BLaER1 (cell line): ENCODE measurements at regions not wholly inside any gene's neighbourhood (a gene's known extent, or its start where the extent isn't known, plus 50 kb on each side); places are given as distances from the start of the nearest gene placed in this dataset.

Source experiments
- H3K27ac ChIP-seq: shearing (Covaris generic); formaldehyde crosslinking; 2 replicates; pipeline ENCODE4 v1.8.1; 2022
- H3K27me3 ChIP-seq: shearing (Covaris generic); formaldehyde crosslinking; 2 replicates; pipeline ENCODE4 v1.8.1; 2022
- H3K36me3 ChIP-seq: shearing (Covaris generic); formaldehyde crosslinking; 2 replicates; pipeline ENCODE4 v1.8.1; 2022
- H3K4me1 ChIP-seq: shearing (Covaris generic); formaldehyde crosslinking; 2 replicates; pipeline ENCODE4 v1.8.1; 2022
- H3K4me2 ChIP-seq: shearing (Covaris generic); formaldehyde crosslinking; 2 replicates; pipeline ENCODE4 v1.8.1; 2022
- H3K4me3 ChIP-seq: shearing (Covaris generic); formaldehyde crosslinking; 2 replicates; pipeline ENCODE4 v1.8.1; 2022
- H3K9ac ChIP-seq: shearing (Covaris generic); formaldehyde crosslinking; 2 replicates; pipeline ENCODE4 v1.8.1; 2022
- H3K9me3 ChIP-seq: shearing (Covaris generic); formaldehyde crosslinking; 2 replicates; pipeline ENCODE4 v1.8.1; 2022
- H4K20me1 ChIP-seq: shearing (Covaris generic); formaldehyde crosslinking; 2 replicates; pipeline ENCODE4 v1.8.1; 2022
- Cebpa-rat ChIP-seq: shearing (Covaris generic); IDR thresholded peaks from 2 replicates; pipeline ENCODE4 v1.8.1; 2022

DNA sequence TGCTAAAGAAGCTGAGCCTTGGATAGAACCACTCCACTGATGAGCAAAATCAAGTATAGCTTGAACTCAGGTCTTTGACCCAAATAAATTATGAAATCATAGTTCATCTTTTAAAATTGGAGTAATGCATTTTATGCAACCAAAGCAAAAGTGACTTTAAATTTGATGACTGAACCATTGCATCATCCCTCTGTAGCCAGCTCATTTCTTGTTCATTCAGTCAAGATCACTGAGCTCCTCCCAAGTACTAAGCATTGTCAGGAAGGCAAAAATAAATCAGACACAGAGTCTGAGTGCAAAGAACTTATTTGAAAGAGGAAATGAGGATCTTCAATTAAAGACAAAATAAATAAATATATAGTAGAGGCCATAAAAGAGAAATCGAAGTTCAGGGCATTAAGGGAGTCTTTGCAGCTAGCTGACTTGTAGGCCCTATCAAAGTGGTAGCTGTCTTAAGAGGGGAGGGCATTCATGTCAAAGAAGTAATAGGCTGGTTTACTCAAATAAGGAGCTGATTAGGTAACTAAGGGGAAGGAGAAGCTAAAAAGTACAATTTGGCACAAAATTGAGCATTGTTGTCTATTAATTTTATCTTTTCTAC, 411.8 kb downstream of the MTX2 start:
- Histone ChIP-seq H3K27me3 (no peaks in the 10 kb centered on the region), H3K4me2 (no peak overlapping the region), H3K9me3 (no peaks in the 10 kb centered on the region), H3K9ac (no peak overlapping the region), H3K27ac (no peak overlapping the region), H4K20me1 (no peaks in the 10 kb centered on the region), H3K36me3 (no peaks in the 10 kb centered on the region), H3K4me1 (no peaks in the 10 kb centered on the region), H3K4me3 (no peak overlapping the region)
- TF ChIP-seq Cebpa-rat, result no peak

DNA sequence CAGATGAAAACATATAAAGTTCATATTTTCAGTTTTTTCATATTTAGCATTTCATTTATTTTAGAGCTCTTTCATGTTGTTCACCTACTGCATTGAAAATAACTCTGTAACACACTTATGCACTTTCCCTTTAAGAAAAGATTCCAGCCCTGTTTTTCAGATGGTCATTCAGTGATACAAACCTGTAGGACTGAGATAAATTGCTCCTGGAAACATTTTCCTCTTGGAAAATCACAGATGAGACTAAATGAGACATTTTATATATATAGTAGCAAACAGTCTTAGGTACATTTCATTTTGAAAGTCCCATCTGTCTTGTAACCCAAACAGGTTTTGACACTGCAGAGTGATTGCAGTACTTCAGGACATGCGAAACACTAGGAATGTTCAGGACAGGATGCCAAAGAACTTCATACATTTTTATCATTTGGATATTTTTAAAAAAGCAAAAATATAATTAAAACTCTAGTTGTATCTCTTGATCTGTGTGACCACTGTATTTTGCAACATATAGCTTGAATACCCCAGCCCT, 412.4 kb downstream of the MTX2 start:
- no peak for TF ChIP-seq Cebpa-rat
- H3K4me1 ChIP-seq, result no peaks in the 10 kb centered on the region
- no peaks in the 10 kb centered on the region for H3K9me3 ChIP-seq
- H3K4me3 ChIP-seq, result no peak overlapping the region
- H3K9ac ChIP-seq, result no peak overlapping the region
- no peak overlapping the region for H3K4me2 ChIP-seq
- no peaks in the 10 kb centered on the region for H4K20me1 ChIP-seq
- no peaks in the 10 kb centered on the region for H3K36me3 ChIP-seq
- H3K27ac ChIP-seq, result no peak overlapping the region
- no peaks in the 10 kb centered on the region for H3K27me3 ChIP-seq

GRCh38 chr2:176682278-176682677, 413.0 kb downstream of the MTX2 start:
- Histone ChIP-seq H3K9ac (no peak overlapping the region), H3K4me3 (no peak overlapping the region), H4K20me1 (no peaks in the 10 kb centered on the region), H3K27ac (no peak overlapping the region), H3K36me3 (no peaks in the 10 kb centered on the region), H3K4me2 (no peak overlapping the region), H3K9me3 (no peaks in the 10 kb centered on the region), H3K4me1 (no peaks in the 10 kb centered on the region), H3K27me3 (no peaks in the 10 kb centered on the region)
- no peak for TF ChIP-seq Cebpa-rat

DNA sequence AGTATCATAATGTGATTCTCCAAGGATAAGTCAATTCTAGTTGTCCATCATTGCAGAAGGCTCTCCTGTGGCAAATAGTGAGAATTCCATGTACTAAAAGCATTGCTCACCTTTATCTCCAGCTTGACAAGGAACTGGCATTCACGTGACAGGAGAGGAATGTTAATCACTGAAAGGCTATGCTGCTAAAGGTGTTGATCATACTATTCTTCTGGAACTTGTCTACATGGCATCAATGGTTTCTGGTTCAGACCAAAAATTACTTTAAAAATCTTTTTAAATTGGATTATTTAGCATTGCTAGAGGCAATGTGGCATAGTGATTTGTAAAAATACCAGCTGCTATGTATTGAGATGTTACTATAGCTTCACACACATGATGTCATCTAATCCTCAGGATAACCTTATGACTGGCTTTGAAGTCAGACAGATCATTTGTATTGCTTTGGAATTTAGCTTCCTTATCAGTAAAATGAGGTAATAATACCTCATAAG, 414.4 kb downstream of the MTX2 start:
- H4K20me1 ChIP-seq, result no peaks in the 10 kb centered on the region
- TF ChIP-seq Cebpa-rat, result no peak
- no peaks in the 10 kb centered on the region for H3K36me3 ChIP-seq
- no peak overlapping the region for H3K4me3 ChIP-seq
- no peak overlapping the region for H3K4me2 ChIP-seq
- H3K27ac ChIP-seq, result no peak overlapping the region
- no peak overlapping the region for H3K9ac ChIP-seq
- H3K4me1 ChIP-seq, result no peaks in the 10 kb centered on the region
- no peaks in the 10 kb centered on the region for H3K27me3 ChIP-seq
- H3K9me3 ChIP-seq, result no peaks in the 10 kb centered on the region

DNA sequence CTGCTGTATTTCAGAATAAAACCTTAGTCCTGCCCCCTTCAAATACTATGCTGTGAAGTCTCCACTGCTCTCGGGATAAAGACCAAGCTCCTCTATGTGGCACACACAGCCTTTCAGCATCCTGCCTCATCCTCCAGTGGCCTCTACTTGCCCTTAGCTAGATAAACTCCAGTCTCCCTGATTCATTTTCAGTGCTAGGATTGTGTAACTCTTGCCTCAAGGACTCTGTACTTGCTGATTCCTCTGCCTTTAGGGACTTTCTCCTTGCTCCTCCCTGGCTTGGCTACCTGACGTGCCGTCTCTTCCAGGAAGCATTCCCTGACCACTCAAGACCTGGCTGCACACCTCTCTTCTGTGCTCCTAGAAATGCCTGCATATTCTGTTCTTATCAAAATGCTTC, 416.7 kb downstream of the MTX2 start:
- H3K4me2 ChIP-seq, result no peak overlapping the region
- no peak for TF ChIP-seq Cebpa-rat

GRCh38 chr2:176686328-176686727, 417.1 kb downstream of the MTX2 start:
- no peaks in the 10 kb centered on the region for H3K4me1 ChIP-seq
- no peak overlapping the region for H3K27ac ChIP-seq
- no peak overlapping the region for H3K4me3 ChIP-seq
- H3K36me3 ChIP-seq, result no peaks in the 10 kb centered on the region
- H3K9me3 ChIP-seq, result no peaks in the 10 kb centered on the region
- no peaks in the 10 kb centered on the region for H4K20me1 ChIP-seq
- no peaks in the 10 kb centered on the region for H3K27me3 ChIP-seq
- no peak overlapping the region for H3K4me2 ChIP-seq
- TF ChIP-seq Cebpa-rat, result no peak
- no peak overlapping the region for H3K9ac ChIP-seq

More for the DNA sequence above, 416.7 kb downstream of the MTX2 start:
- H3K9me3 ChIP-seq, result no peaks in the 10 kb centered on the region
- H3K36me3 ChIP-seq, result no peaks in the 10 kb centered on the region
- H3K4me1 ChIP-seq, result no peaks in the 10 kb centered on the region
- H3K27me3 ChIP-seq, result no peaks in the 10 kb centered on the region
- H3K4me3 ChIP-seq, result no peak overlapping the region
- H3K9ac ChIP-seq, result no peak overlapping the region
- no peaks in the 10 kb centered on the region for H4K20me1 ChIP-seq
- no peak overlapping the region for H3K27ac ChIP-seq

GRCh38 chr2:176687342-176687741, 418.1 kb downstream of the MTX2 start:
- no peak overlapping the region for H3K4me3 ChIP-seq
- no peak for TF ChIP-seq Cebpa-rat
- no peaks in the 10 kb centered on the region for H3K9me3 ChIP-seq
- no peak overlapping the region for H3K9ac ChIP-seq
- no peak overlapping the region for H3K27ac ChIP-seq
- no peaks in the 10 kb centered on the region for H3K4me1 ChIP-seq
- H3K36me3 ChIP-seq, result no peaks in the 10 kb centered on the region
- H4K20me1 ChIP-seq, result no peaks in the 10 kb centered on the region
- H3K4me2 ChIP-seq, result no peak overlapping the region
- no peaks in the 10 kb centered on the region for H3K27me3 ChIP-seq

DNA sequence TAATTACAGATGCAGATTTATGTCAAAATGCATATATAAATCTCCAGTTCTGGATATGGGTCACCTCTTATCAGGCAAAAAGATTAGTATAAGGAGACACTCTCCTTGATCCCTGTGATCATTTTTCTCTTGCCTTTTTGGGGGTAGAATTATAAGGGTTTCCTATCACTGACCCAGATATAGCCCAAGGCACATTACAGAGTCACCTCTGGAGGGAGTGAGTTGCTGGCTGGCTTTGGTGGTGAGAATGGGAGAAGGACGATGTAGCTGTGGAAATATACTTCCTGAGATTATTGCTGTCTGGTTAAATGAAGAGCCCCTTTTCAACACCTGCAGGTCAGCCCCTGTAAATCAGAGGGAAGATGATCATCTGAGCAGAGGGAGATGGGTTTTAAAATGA, 418.7 kb downstream of the MTX2 start:
- Histone ChIP-seq H3K27me3 (no peaks in the 10 kb centered on the region), H3K4me1 (no peaks in the 10 kb centered on the region), H3K36me3 (no peaks in the 10 kb centered on the region), H4K20me1 (no peaks in the 10 kb centered on the region), H3K9me3 (no peaks in the 10 kb centered on the region), H3K27ac (no peak overlapping the region), H3K9ac (no peak overlapping the region), H3K4me3 (no peak overlapping the region), H3K4me2 (no peak overlapping the region)
- TF ChIP-seq Cebpa-rat, result no peak

- Histone ChIP-seq H3K9me3 (no peaks in the 10 kb centered on the region), H3K4me2 (no peak overlapping the region), H3K9ac (no peak overlapping the region), H3K36me3 (no peaks in the 10 kb centered on the region), H4K20me1 (no peaks in the 10 kb centered on the region), H3K27me3 (no peaks in the 10 kb centered on the region), H3K4me3 (no peak overlapping the region), H3K27ac (no peak overlapping the region), H3K4me1 (no peaks in the 10 kb centered on the region)
- TF ChIP-seq Cebpa-rat, result no peak
Observed at GRCh38 chr2:176689711-176690110, 420.5 kb downstream of the MTX2 start.

DNA sequence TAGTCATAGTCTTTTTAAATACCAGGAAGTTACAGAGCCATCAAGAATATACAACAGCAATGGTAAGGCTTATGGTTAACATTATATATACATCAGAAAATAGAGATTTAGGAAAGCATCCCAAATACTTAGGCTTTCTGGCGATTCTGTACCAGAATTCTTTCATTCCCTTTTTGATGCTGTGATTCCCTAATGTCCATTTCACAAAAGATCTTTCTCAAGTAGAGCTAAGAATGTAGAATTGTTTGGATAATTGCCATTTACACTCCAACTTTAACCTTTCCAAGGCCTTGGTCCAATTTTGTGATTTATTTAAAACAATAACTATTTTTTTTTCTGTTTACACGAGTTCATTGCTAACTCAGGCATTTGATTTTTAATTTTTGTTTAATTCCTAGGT, 422.2 kb downstream of the MTX2 start:
- H3K4me2 ChIP-seq, result no peak overlapping the region
- H3K27ac ChIP-seq, result no peak overlapping the region
- no peaks in the 10 kb centered on the region for H3K27me3 ChIP-seq
- no peak overlapping the region for H3K4me3 ChIP-seq
- no peak for TF ChIP-seq Cebpa-rat
- no peaks in the 10 kb centered on the region for H3K9me3 ChIP-seq
- H3K4me1 ChIP-seq, result no peaks in the 10 kb centered on the region
- no peaks in the 10 kb centered on the region for H4K20me1 ChIP-seq
- H3K9ac ChIP-seq, result no peak overlapping the region
- no peaks in the 10 kb centered on the region for H3K36me3 ChIP-seq

DNA sequence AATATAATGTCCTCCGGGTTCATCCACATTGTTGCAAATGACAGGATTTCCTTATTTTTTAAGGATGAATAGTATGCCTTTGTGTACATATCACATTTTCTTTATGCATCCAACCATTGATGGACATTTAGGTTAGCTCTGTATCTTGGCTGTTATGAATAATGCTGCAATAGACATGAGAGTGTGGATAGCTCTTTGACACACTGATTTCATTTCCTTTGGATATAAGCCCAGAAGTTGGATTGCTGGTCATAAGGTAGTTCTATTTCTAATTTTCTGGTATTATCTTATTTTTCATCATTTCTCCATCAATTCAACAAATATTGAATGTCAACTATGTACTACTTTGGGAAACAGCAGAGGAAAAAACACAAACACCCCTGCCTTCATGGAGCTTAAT, 423.3 kb downstream of the MTX2 start:
- H3K27ac ChIP-seq, result no peak overlapping the region
- no peak overlapping the region for H3K9ac ChIP-seq
- H3K4me2 ChIP-seq, result no peak overlapping the region
- TF ChIP-seq Cebpa-rat, result no peak
- H3K4me1 ChIP-seq, result no peaks in the 10 kb centered on the region
- H3K4me3 ChIP-seq, result no peak overlapping the region
- no peaks in the 10 kb centered on the region for H3K36me3 ChIP-seq
- H4K20me1 ChIP-seq, result no peaks in the 10 kb centered on the region
- no peaks in the 10 kb centered on the region for H3K27me3 ChIP-seq
- no peaks in the 10 kb centered on the region for H3K9me3 ChIP-seq
